ENCODE measurements at regions not wholly inside any gene's neighbourhood (a gene's known extent, or its start where the extent isn't known, plus 50 kb on each side); places are given as distances from the start of the nearest gene placed in this dataset.

- DNase-seq (ENCODE audit: low spot score) = no peak
Measured at GRCh38 chr18:4639628-4640310, 184.7 kb upstream of the DLGAP1 start.

- no peak for DNase-seq (ENCODE audit: low spot score)
Measured at GRCh38 chr18:4638680-4639079, 183.6 kb upstream of the DLGAP1 start.

- DNase-seq (ENCODE audit: low spot score) = no peak
Measured at GRCh38 chr18:4637876-4638275, 182.8 kb upstream of the DLGAP1 start.

- no peak for DNase-seq (ENCODE audit: low spot score)
Measured at GRCh38 chr18:4636967-4637366, 181.9 kb upstream of the DLGAP1 start.

- DNase-seq (ENCODE audit: low spot score) = no peak
Measured at GRCh38 chr18:4631239-4631638, 176.1 kb upstream of the DLGAP1 start.

- DNase-seq (ENCODE audit: low spot score) = no peak
Measured at GRCh38 chr18:4605212-4605611, 150.1 kb upstream of the DLGAP1 start.

- DNase-seq (ENCODE audit: low spot score) = no peak
Measured at GRCh38 chr18:4603955-4604354, 148.8 kb upstream of the DLGAP1 start.

- no peak for DNase-seq (ENCODE audit: low spot score)
Measured at GRCh38 chr18:4599312-4599711, 144.2 kb upstream of the DLGAP1 start.

- no peak for DNase-seq (ENCODE audit: low spot score)
Measured at GRCh38 chr18:4597301-4597700, 142.2 kb upstream of the DLGAP1 start.

GRCh38 chr18:4593895-4594294 lies 138.8 kb upstream of the DLGAP1 start:
- DNase-seq (ENCODE audit: low spot score) = no peak

GRCh38 chr18:4593459-4593858 lies 138.4 kb upstream of the DLGAP1 start:
- no peak for DNase-seq (ENCODE audit: low spot score)

- DNase-seq (ENCODE audit: low spot score) = no peak
Measured at GRCh38 chr18:4589056-4589800, 134.1 kb upstream of the DLGAP1 start.

GRCh38 chr18:4587204-4587603 lies 132.1 kb upstream of the DLGAP1 start:
- no peak for DNase-seq (ENCODE audit: low spot score)

GRCh38 chr18:4586731-4587130 lies 131.6 kb upstream of the DLGAP1 start:
- no peak for DNase-seq (ENCODE audit: low spot score)

- DNase-seq (ENCODE audit: low spot score) = no peak
Measured at GRCh38 chr18:4582431-4583335, 127.6 kb upstream of the DLGAP1 start.

GRCh38 chr18:4581966-4582365 lies 126.9 kb upstream of the DLGAP1 start:
- no peak for DNase-seq (ENCODE audit: low spot score)

GRCh38 chr18:4578449-4578848 lies 123.3 kb upstream of the DLGAP1 start:
- no peak for DNase-seq (ENCODE audit: low spot score)

- DNase-seq (ENCODE audit: low spot score) = no peak
Measured at GRCh38 chr18:4573735-4574134, 118.6 kb upstream of the DLGAP1 start.

GRCh38 chr18:4557502-4557901 lies 102.4 kb upstream of the DLGAP1 start:
- DNase-seq (ENCODE audit: low spot score) = no peak

GRCh38 chr18:4551001-4551360 lies 95.9 kb upstream of the DLGAP1 start:
- DNase-seq (ENCODE audit: low spot score) = peak; percentile 3

- no peak for DNase-seq (ENCODE audit: low spot score)
Measured at GRCh38 chr18:4549164-4549872, 94.2 kb upstream of the DLGAP1 start.

GRCh38 chr18:4547126-4547525 lies 92.0 kb upstream of the DLGAP1 start:
- DNase-seq (ENCODE audit: low spot score) = no peak
